GM19463 (cell line): ENCODE measurements at regions not wholly inside any gene's neighbourhood (a gene's known extent, or its start where the extent isn't known, plus 50 kb on each side); places are given as distances from the start of the nearest gene placed in this dataset.

ENCODE experiments used
- ATAC-seq: cut with Tn5 transposase; IDR thresholded peaks from one replicate; pipeline ENCODE4 v1.9.1; 2021; ENCODE audit warnings: mild to moderate bottlenecking, moderate library complexity; ENCODE audit not compliant: unreplicated experiment

- no peak for ATAC-seq
Observed at GRCh38 chr18:67633939-67634338, 117.4 kb upstream of the DSEL start.

DNA sequence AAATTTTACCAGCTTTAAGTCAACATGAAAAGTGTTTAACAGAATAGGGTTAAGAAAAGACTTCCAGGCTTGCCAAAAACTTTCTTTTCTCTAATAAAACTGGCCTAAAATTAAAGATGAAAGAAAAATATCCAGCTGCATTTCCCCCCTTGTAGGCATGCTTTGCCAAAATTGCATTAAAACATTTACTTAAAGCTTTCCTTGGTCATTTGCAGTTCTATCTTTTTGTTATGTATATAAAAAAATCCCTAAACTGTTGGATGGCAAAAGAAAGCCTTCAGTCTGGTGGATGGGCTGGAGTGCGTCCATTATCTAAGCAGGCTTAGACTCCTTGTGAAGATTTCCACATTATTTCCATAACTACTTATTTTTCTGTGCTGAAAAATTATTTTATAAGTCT lies 105.4 kb upstream of the DSEL start:
- no peak for ATAC-seq

DNA sequence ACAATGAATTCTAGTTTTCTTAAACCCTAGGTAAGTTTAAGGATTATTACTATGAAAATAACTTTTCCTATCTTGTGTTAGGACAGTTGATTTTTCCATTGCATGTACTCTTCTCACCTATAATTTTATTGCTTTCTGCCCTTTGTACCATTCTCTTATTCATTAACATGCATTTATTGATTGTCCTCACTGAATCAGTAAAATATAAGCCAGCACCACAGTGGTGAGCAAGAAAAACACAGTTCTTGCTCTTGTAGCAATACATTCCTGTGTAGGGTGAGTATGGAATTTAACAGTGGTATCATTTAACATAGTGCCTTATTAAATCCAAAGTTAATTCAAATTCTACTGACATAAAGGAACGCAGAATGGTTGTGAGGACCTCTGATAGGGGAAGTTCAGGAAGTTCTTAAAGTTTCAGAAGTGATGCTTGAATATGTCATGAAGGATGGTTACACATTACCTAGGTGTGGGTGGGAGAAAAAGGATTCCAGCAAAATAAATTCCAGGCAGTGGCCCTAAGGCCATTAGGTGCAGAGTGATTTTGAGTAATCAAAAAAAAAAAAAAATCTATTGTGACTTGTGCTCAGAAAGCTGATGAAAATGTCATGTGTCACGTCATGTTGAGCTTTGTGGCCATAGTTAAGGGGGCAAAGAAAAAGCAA lies 104.7 kb upstream of the DSEL start:
- no peak for ATAC-seq

- ATAC-seq, result no peak
Observed at GRCh38 chr18:67618061-67618460, 101.5 kb upstream of the DSEL start.

DNA sequence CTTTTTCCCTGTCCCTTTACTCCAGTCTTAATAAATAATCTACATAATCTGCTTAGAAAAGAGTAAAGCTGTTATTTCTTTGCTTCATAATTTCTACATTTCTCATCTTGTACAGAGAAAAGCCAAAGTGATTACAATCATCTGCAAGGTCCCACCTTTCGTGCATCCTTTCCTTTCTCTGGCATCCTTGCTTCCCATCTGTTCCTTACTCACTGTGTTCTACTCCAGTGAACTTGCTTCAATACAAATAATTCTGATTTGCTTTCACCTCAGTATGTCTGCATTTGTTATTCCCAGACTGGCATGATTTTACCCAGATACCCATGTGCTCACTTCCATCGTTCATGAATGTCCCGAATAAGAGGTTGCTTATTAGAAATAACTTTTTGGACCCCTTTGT lies 99.4 kb upstream of the DSEL start:
- ATAC-seq, result no peak

- ATAC-seq, result no peak
Observed at GRCh38 chr18:67613731-67614130, 97.2 kb upstream of the DSEL start.

- no peak for ATAC-seq
Observed at GRCh38 chr18:67612281-67612680, 95.8 kb upstream of the DSEL start.

GRCh38 chr18:67608615-67609273 lies 92.2 kb upstream of the DSEL start:
- ATAC-seq, result no peak

DNA sequence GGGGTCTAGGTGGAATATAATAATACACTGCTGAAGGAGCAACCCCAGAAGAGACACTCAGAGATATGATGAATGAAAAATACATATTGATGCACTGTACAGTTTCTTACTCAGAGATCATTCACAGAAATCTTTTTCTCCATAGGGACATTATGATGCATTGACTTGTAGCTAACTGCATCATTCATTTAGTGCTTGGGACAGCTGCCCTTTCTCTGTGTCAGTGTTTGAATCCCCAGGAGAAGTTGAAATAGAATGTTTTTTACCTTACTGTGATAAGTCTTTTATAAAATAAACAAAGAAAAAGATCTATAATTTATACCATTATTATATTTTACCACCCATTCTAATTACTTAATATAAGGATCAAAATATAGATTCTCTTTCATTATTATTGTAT lies 91.7 kb upstream of the DSEL start:
- ATAC-seq, result no peak

DNA sequence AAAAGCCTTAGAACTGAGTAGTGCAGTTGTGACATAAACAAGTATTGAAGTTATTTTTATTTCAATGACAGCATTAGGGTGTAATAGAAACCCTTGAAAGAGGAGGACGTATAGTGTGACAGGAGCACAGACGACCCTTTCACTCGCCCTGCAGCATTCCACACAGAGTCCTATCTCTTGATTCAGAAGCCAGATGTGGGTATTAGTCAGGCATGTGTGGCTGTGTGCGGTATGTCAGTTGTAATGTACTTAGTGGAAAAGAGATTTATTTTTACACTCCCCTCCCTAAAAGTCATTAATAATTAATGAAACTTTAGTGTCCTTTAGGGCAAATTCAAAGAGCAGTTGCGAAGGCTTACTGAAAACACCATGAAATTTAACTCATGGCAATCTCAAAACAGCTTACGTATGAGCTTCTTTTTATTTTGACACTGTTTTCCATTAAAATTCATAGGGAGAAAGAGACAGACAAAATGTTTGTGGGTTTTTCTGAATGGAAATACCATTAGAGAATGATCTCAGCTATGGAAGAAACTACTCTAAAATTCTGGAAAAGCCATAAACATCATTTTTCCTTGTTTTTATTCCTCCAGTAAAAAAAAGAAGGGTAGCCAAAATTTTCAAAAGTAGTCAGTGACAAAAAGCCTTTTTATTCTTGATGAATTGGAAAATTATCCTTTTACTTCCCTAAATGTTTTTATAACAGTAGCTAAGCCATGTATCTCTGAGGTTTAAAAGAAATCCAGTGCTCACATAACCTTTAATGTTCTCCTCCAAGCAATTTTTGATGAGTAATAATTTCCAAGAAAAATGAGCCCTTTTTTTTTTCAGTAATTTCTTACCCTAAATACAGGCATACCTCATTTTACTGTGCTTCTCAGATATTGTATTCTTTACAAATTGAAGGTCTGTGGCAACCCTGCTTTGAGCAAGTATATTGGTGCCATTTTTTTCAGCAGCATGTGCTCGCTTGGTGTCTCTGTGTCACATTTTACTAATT lies 84.0 kb upstream of the DSEL start:
- no peak for ATAC-seq

DNA sequence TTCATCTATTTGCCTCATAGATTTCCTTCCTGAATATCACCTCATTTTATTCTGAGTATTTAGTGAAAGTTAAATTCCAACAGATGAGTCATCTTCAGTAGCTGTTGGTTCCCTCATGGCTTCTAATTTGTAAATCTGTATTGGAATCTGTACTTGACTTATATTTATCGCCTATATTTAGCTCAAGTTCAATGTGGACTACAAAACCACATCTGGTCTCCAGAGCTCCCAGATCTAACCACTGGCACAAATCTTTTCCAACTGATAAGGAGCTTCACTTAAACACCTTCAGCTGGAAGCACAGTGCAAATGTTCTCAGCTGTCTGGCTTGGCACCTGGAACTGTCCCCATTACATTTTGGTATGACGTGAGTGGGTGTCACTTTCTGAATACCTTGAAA lies 82.8 kb upstream of the DSEL start:
- ATAC-seq, result no peak

GRCh38 chr18:67597759-67598158 lies 81.2 kb upstream of the DSEL start:
- no peak for ATAC-seq

- no peak for ATAC-seq
Observed at GRCh38 chr18:67596003-67596402, 79.5 kb upstream of the DSEL start.

DNA sequence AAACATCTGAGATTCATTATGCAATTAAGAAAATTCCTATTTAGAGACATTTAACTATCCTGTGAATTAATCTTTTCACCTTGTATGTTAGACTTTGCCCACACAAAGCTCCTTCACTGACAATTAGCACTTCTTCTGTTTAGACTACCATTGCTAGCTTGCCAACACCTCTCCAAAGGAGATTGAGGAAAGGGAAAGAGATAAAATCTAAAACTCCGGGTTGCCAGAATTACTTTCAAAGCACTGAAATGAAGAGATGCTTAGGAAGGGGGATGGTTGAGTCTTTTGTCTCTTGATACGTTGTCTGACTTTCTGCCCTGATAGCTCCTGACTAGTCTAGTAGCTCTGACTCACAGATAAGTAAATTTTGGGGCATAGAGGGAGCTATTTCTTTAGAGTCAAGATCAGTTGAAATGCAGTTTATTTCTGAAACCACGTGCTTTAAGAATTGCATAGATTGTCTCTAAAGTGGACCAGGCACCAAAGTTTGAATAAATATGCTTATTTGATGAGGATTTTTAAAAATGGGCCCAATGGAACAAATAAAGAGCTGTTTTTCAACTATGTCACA lies 74.1 kb upstream of the DSEL start:
- no peak for ATAC-seq

GRCh38 chr18:67589325-67589724 lies 72.8 kb upstream of the DSEL start:
- ATAC-seq, result no peak

GRCh38 chr18:67586101-67586500 lies 69.6 kb upstream of the DSEL start:
- no peak for ATAC-seq

DNA sequence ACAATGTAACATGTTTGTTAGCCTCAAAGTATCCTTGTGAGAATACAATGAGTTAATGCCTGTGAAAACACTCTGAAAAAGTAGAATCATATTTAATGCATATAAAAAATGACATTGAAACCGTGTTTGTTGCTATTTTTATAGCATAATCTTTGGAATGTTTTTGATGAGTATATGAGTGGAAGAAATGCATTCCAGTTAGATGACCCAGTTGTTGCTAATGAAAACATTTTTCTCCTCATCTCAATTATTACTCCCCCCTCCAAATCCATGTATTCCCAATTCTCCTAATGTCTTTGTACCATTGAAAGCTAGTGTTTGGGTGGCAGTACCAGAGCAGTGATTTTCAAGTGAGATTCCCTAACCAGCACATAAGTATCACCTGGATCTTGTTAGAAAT lies 67.1 kb upstream of the DSEL start:
- ATAC-seq, result no peak

- no peak for ATAC-seq
Observed at GRCh38 chr18:67582488-67582887, 66.0 kb upstream of the DSEL start.

- ATAC-seq, result no peak
Observed at GRCh38 chr18:67581178-67581577, 64.7 kb upstream of the DSEL start.

GRCh38 chr18:67577386-67577785 lies 60.9 kb upstream of the DSEL start:
- no peak for ATAC-seq

- ATAC-seq, result no peak
Observed at GRCh38 chr18:67574749-67575148, 58.2 kb upstream of the DSEL start.
